OCI-LY1 (cell line): ENCODE measurements at regions not wholly inside any gene's neighbourhood (a gene's known extent, or its start where the extent isn't known, plus 50 kb on each side); places are given as distances from the start of the nearest gene placed in this dataset.

Source experiments
- H2AFZ ChIP-seq: fragments of 200-600 bp; sonication (generic), shearing (Covaris generic); 2 replicates; pipeline ENCODE4 v1.6.0; 2014; ENCODE audit warnings: antibody characterized with exemption, mild to moderate bottlenecking, low read length
- H3F3A ChIP-seq: fragments of 200-600 bp; sonication (generic), shearing (Covaris generic); 2 replicates; pipeline ENCODE4 v1.6.0; 2014; ENCODE audit warnings: mild to moderate bottlenecking, antibody characterized with exemption, low read length, moderate library complexity; ENCODE audit not compliant: insufficient read depth
- H3K27ac ChIP-seq: fragments of 200-600 bp; sonication (generic); 2 replicates; pipeline ENCODE4 v1.5.1; 2014; ENCODE audit warnings: low read length, mixed run types, mild to moderate bottlenecking, low read depth; ENCODE audit not compliant: poor library complexity, severe bottlenecking
- H3K27me3 ChIP-seq: fragments of 200-600 bp; sonication (generic); 2 replicates; pipeline ENCODE4 v1.6.0; 2014; ENCODE audit warnings: antibody characterized with exemption, mild to moderate bottlenecking, low read length, moderate library complexity; ENCODE audit not compliant: insufficient read depth
- H3K36me3 ChIP-seq: fragments of 200-600 bp; sonication (generic); 2 replicates; pipeline ENCODE4 v1.6.1; 2014; ENCODE audit warnings: mild to moderate bottlenecking, antibody characterized with exemption, low read length, moderate library complexity, mixed read lengths; ENCODE audit not compliant: insufficient read depth
- H3K4me1 ChIP-seq: fragments of 200-600 bp; sonication (generic); 2 replicates; pipeline ENCODE4 v1.5.1; 2014; ENCODE audit warnings: mild to moderate bottlenecking, low read length, moderate library complexity; ENCODE audit not compliant: insufficient read depth, severe bottlenecking
- H3K4me2 ChIP-seq: fragments of 200-600 bp; sonication (generic), shearing (Covaris generic); 2 replicates; pipeline ENCODE4 v1.6.1; 2014; ENCODE audit warnings: low read length
- H3K4me3 ChIP-seq: fragments of 200-600 bp; sonication (generic); 2 replicates; pipeline ENCODE4 v1.5.1; 2014; ENCODE audit warnings: low read length, low read depth, mild to moderate bottlenecking, mixed read lengths; ENCODE audit not compliant: poor library complexity, severe bottlenecking
- H3K79me2 ChIP-seq: fragments of 200-600 bp; shearing (Covaris generic); 2 replicates; pipeline ENCODE4 v1.6.1; 2016; ENCODE audit warnings: mixed run types, low read length, mixed read lengths; ENCODE audit not compliant: insufficient read depth
- H3K9ac ChIP-seq: fragments of 200-600 bp; sonication (generic), shearing (Covaris generic); 2 replicates; pipeline ENCODE4 v1.6.1; 2014; ENCODE audit warnings: mild to moderate bottlenecking, low read length, mixed read lengths
- H3K9me2 ChIP-seq: fragments of 200-600 bp; sonication (generic), shearing (Covaris generic); 2 replicates; pipeline ENCODE4 v1.6.1; 2014; ENCODE audit warnings: low read depth, mild to moderate bottlenecking, low read length, mixed read lengths
- H3K9me3 ChIP-seq: fragments of 200-600 bp; shearing (Covaris generic); 2 replicates; pipeline ENCODE4 v1.6.1; 2014; ENCODE audit warnings: low read length, mixed read lengths
- H4K20me1 ChIP-seq: fragments of 200-600 bp; sonication (generic), shearing (Covaris generic); 2 replicates; pipeline ENCODE4 v1.6.0; 2016; ENCODE audit warnings: mild to moderate bottlenecking, low read length; ENCODE audit not compliant: insufficient read depth
- CTCF ChIP-seq: fragments of 200-600 bp; sonication (generic), shearing (Covaris generic); IDR thresholded peaks from 2 replicates; pipeline ENCODE4 v1.5.1; 2017; ENCODE audit warnings: mild to moderate bottlenecking, antibody characterized with exemption, low read length, moderate library complexity, mixed read lengths
- EZH2 ChIP-seq: fragments of 200-600 bp; sonication (generic), shearing (Covaris generic); IDR thresholded peaks from 2 replicates; pipeline ENCODE4 v1.8.0; 2017; ENCODE audit warnings: borderline replicate concordance, mixed run types, mild to moderate bottlenecking, antibody characterized with exemption, low read length, moderate library complexity, mixed read lengths

- no peaks in the 10 kb centered on the region for H3F3A ChIP-seq
- H3K9ac ChIP-seq, result no peak overlapping the region
- no peaks in the 10 kb centered on the region for H3K4me1 ChIP-seq
- H3K9me2 ChIP-seq, result no peaks in the 10 kb centered on the region
- H3K4me3 ChIP-seq, result no peak overlapping the region
- no peaks in the 10 kb centered on the region for H3K9me3 ChIP-seq
- H4K20me1 ChIP-seq, result no peaks in the 10 kb centered on the region
- no peaks in the 10 kb centered on the region for H3K36me3 ChIP-seq
- H3K79me2 ChIP-seq, result no peaks in the 10 kb centered on the region
- H2AFZ ChIP-seq, result no peak overlapping the region
- no peaks in the 10 kb centered on the region for H3K27me3 ChIP-seq
- no peak for TF ChIP-seq CTCF
- no peak for TF ChIP-seq EZH2
- H3K4me2 ChIP-seq, result no peak overlapping the region
- H3K27ac ChIP-seq, result no peak overlapping the region
Observed at GRCh38 chr10:91126471-91126870, 94.0 kb upstream of the PCGF5 start.

DNA sequence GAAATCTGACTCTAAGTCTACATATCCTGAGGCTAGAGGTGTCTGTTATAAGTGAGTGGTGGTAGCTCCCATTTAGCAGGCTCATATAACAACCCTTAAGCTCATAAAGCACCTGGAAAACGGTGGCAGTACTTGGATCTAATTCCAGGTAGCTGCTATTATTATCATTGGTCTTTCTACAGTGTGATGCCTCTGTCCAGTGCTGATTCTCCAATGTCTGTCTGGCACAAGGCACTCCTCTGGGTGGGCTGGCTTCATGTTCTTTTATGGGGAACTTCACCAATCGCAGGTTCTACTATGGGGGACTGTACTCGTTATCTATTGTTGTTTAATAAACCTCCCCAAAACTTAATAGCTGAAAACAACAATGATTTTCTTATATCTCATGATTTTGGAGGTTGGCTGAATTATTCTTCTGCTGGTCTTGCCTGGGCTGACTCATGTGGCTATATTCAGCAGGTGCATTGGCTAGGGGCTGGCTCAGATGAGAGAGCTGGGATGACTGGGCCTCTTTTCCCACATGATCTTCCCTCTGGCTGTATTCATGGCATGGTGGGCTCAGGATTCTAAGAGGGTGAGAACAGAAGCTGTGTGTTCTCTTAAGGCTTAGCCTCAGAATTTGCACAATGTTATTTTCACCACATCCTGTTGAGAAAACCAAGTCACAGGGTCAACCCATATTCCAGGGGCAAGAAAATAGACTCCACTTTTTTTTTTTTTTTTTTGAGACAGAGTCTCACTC lies 93.0 kb upstream of the PCGF5 start:
- H3K4me3 ChIP-seq, result no peak overlapping the region
- no peaks in the 10 kb centered on the region for H3K9me2 ChIP-seq
- H3K4me1 ChIP-seq, result no peaks in the 10 kb centered on the region
- TF ChIP-seq EZH2, result no peak
- no peak for TF ChIP-seq CTCF
- H3K79me2 ChIP-seq, result no peaks in the 10 kb centered on the region
- H3K36me3 ChIP-seq, result no peaks in the 10 kb centered on the region
- no peak overlapping the region for H3K4me2 ChIP-seq
- no peak overlapping the region for H3K9ac ChIP-seq
- no peak overlapping the region for H2AFZ ChIP-seq
- H4K20me1 ChIP-seq, result no peaks in the 10 kb centered on the region
- H3K9me3 ChIP-seq, result no peaks in the 10 kb centered on the region
- H3F3A ChIP-seq, result no peaks in the 10 kb centered on the region
- no peaks in the 10 kb centered on the region for H3K27me3 ChIP-seq
- no peak overlapping the region for H3K27ac ChIP-seq

DNA sequence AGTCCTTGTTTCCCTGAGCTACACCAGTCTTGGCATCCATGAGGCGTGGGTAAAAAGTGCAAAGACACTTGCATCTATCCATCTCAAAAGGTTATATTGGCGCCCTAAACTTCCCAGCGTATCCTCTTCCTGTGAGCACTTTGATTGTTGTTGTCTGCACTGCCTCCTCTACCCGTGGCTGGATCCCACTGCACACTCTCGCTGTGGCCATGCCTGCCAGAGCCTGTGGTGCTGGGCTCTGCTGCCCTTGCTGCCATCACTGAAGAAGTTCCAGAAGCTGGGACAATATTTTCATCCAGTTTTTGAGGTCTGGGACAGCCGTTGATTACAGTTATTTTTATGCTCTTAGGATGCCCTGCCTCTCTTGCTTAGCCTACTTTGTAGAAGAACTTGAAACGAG lies 85.3 kb upstream of the PCGF5 start:
- Histone ChIP-seq H3K9me2 (no peaks in the 10 kb centered on the region), H3K9ac (no peak overlapping the region), H4K20me1 (no peaks in the 10 kb centered on the region), H3K27me3 (no peaks in the 10 kb centered on the region), H3K36me3 (no peaks in the 10 kb centered on the region), H3F3A (no peaks in the 10 kb centered on the region), H3K79me2 (no peaks in the 10 kb centered on the region), H3K4me1 (no peaks in the 10 kb centered on the region), H3K27ac (no peak overlapping the region), H3K4me3 (no peak overlapping the region), H2AFZ (no peak overlapping the region), H3K4me2 (no peak overlapping the region), H3K9me3 (no peaks in the 10 kb centered on the region)
- TF ChIP-seq CTCF, result no peak
- TF ChIP-seq EZH2, result no peak
